ENCODE measurements at regions not wholly inside any gene's neighbourhood (a gene's known extent, or its start where the extent isn't known, plus 50 kb on each side); places are given as distances from the start of the nearest gene placed in this dataset.

DNA sequence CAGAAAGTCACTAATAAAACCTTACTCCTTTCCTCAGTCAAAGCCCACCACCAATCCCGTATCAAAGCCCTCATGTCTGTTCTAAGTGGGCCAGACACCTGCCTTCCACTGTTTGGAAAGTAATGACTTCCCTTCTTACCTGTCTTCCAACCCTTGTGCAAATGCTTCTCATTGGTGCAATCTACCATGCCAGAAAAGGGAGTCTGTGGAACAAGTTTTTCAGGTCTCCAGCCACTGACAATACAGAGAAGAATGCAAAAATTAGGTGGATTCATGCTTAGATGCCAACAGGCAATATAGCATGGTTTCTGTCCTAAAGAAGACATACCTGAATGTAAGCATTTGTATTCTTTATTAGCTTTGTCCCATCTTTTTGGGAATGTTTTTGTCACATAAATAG is 1140.6 kb upstream of the LRRTM1 start:
- no TSS peak for BruUV-seq (replicated peaks)
- TF ChIP-seq, protein P1, sequence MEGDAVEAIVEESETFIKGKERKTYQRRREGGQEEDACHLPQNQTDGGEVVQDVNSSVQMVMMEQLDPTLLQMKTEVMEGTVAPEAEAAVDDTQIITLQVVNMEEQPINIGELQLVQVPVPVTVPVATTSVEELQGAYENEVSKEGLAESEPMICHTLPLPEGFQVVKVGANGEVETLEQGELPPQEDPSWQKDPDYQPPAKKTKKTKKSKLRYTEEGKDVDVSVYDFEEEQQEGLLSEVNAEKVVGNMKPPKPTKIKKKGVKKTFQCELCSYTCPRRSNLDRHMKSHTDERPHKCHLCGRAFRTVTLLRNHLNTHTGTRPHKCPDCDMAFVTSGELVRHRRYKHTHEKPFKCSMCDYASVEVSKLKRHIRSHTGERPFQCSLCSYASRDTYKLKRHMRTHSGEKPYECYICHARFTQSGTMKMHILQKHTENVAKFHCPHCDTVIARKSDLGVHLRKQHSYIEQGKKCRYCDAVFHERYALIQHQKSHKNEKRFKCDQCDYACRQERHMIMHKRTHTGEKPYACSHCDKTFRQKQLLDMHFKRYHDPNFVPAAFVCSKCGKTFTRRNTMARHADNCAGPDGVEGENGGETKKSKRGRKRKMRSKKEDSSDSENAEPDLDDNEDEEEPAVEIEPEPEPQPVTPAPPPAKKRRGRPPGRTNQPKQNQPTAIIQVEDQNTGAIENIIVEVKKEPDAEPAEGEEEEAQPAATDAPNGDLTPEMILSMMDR (conservative IDR thresholded peaks at IDR 0.05; ENCODE audit: low read depth, low read length), result no peak
- no peak for TF ChIP-seq EZH2 (IDR thresholded peaks at IDR 0.05; ENCODE audit: borderline replicate concordance, low read depth, low read length, poor library complexity, severe bottlenecking)

DNA sequence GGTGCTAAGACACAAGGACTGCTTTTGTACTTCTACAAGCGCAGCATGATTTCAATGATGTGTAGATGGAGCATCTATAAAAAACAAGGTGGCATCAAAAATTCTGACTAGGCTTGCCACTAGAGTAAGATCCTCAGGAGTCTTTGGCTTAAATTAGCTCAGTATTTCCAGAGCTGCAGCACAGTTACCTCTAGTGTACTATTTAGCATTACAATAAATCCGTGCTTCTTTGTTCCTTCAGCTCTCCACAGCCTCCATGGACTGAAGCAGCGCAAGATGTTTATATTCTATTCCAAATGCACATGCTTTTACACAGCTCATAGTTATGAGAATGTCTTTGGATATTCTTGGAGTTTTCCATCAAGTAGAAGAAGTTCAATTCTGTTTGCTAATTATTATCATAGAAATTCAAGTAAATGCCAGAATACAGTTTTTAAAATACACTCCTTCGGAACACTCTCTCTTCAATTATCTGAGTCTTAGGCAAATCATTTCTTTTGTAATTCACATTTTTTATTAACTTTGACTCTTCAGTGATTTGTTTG is 1133.0 kb upstream of the LRRTM1 start:
- DNase-seq (ENCODE audit: low spot score), result no peak
- ChIA-PET POLR2A (ENCODE audit: low non-redundant PET) (no interaction called here), CTCF (no interaction called here)
- no peak overlapping the region for H3K27ac ChIP-seq (ENCODE audit: low read depth, low read length, poor library complexity, severe bottlenecking)
- intact Hi-C loops (cut with micrococcal nuclease; ENCODE audit: unreplicated experiment), result no loop called here
- no peak overlapping the region for H3K4me3 ChIP-seq (ENCODE audit: low read depth, low read length, poor library complexity, severe bottlenecking)
- no peaks in the 10 kb centered on the region for H3K27me3 ChIP-seq (replicated peaks; ENCODE audit: insufficient read depth, low read depth, low read length, poor library complexity)
- BruUV-seq (replicated peaks), result no TSS peak
- H3K4me1 ChIP-seq (ENCODE audit: insufficient read depth, low read length, poor library complexity, severe bottlenecking), result no peaks in the 10 kb centered on the region
- no peaks in the 10 kb centered on the region for H3K36me3 ChIP-seq (ENCODE audit: insufficient read depth, low read length, poor library complexity, severe bottlenecking)
- TF ChIP-seq, protein P1 (conservative IDR thresholded peaks at IDR 0.05; ENCODE audit: low read depth, low read length), result no peak
- TF ChIP-seq EZH2 (IDR thresholded peaks at IDR 0.05; ENCODE audit: borderline replicate concordance, low read depth, low read length, poor library complexity, severe bottlenecking), result no peak
- H3K9me3 ChIP-seq (ENCODE audit: low read depth, low read length, poor library complexity, severe bottlenecking), result peaks cover 27% of the 10 kb centered on the region

More for the DNA sequence above, 1140.6 kb upstream of the LRRTM1 start:
- Histone ChIP-seq H3K27ac (ENCODE audit: low read depth, low read length, poor library complexity, severe bottlenecking) (no peak overlapping the region), H3K4me3 (ENCODE audit: low read depth, low read length, poor library complexity, severe bottlenecking) (no peak overlapping the region), H3K27me3 (replicated peaks; ENCODE audit: insufficient read depth, low read depth, low read length, poor library complexity) (no peaks in the 10 kb centered on the region), H3K4me1 (ENCODE audit: insufficient read depth, low read length, poor library complexity, severe bottlenecking) (no peaks in the 10 kb centered on the region), H3K36me3 (ENCODE audit: insufficient read depth, low read length, poor library complexity, severe bottlenecking) (no peaks in the 10 kb centered on the region), H3K9me3 (ENCODE audit: low read depth, low read length, poor library complexity, severe bottlenecking) (peaks cover 23% of the 10 kb centered on the region)
- CTCF ChIA-PET, result no interaction called here
- DNase-seq (ENCODE audit: low spot score), result no peak
- POLR2A ChIA-PET (ENCODE audit: low non-redundant PET), result no interaction called here
- intact Hi-C loops (cut with micrococcal nuclease; ENCODE audit: unreplicated experiment), result no loop called here

DNA sequence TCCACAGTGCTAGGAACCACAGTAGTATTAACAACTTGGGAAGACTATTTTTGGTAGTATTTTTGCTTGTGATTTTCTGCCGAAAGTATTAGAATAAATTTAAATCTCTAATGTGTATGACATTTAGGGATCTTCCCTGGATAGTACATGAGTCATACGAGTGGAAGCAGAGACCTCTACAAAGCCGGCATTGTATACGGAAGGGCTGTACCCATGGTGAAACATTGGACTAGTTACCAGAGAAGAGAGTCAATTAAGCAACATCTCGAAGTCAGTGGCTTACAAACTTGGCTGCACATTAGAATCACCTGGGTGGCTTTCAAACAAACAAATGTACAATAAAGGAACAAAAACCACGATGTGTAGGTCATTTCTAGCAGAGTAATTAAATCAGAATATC is 1131.7 kb upstream of the LRRTM1 start:
- TF ChIP-seq, protein P1 (conservative IDR thresholded peaks at IDR 0.05; ENCODE audit: low read depth, low read length), result no peak
- no peak for TF ChIP-seq EZH2 (IDR thresholded peaks at IDR 0.05; ENCODE audit: borderline replicate concordance, low read depth, low read length, poor library complexity, severe bottlenecking)
- Histone ChIP-seq H3K4me1 (ENCODE audit: insufficient read depth, low read length, poor library complexity, severe bottlenecking) (no peaks in the 10 kb centered on the region), H3K27ac (ENCODE audit: low read depth, low read length, poor library complexity, severe bottlenecking) (no peak overlapping the region), H3K27me3 (replicated peaks; ENCODE audit: insufficient read depth, low read depth, low read length, poor library complexity) (no peaks in the 10 kb centered on the region), H3K4me3 (ENCODE audit: low read depth, low read length, poor library complexity, severe bottlenecking) (no peak overlapping the region), H3K36me3 (ENCODE audit: insufficient read depth, low read length, poor library complexity, severe bottlenecking) (no peaks in the 10 kb centered on the region), H3K9me3 (ENCODE audit: low read depth, low read length, poor library complexity, severe bottlenecking) (peaks cover 22% of the 10 kb centered on the region)
- intact Hi-C loops (cut with micrococcal nuclease; ENCODE audit: unreplicated experiment), result no loop called here
- ChIA-PET POLR2A (ENCODE audit: low non-redundant PET) (no interaction called here), CTCF (no interaction called here)
- DNase-seq (ENCODE audit: low spot score), result no peak
- BruUV-seq (replicated peaks), result no TSS peak

Measured in A673 (cell line).